ENCODE measurements at regions not wholly inside any gene's neighbourhood (a gene's known extent, or its start where the extent isn't known, plus 50 kb on each side); places are given as distances from the start of the nearest gene placed in this dataset.

- Mint-ChIP-seq H3K36me3 (ENCODE audit: low read depth) (no peaks in the 10 kb centered on the region), H3K27me3 (ENCODE audit: insufficient read depth) (peaks cover 1% of the 10 kb centered on the region), H3K4me1 (ENCODE audit: low read depth) (no peaks in the 10 kb centered on the region), H3K9me3 (no peaks in the 10 kb centered on the region), H3K27ac (no peak overlapping the region), H3K4me3 (no peak overlapping the region)
- no peak for TF ChIP-seq CTCF (IDR thresholded peaks at IDR 0.05)
- no peak for DNase-seq
Observed at GRCh38 chr12:92487138-92487485, 215.7 kb upstream of the PLEKHG7 start.

- Mint-ChIP-seq H3K4me3 (no peak overlapping the region), H3K9me3 (no peaks in the 10 kb centered on the region), H3K27me3 (ENCODE audit: insufficient read depth) (peaks cover 1% of the 10 kb centered on the region), H3K27ac (no peak overlapping the region), H3K4me1 (ENCODE audit: low read depth) (no peaks in the 10 kb centered on the region), H3K36me3 (ENCODE audit: low read depth) (no peaks in the 10 kb centered on the region)
- TF ChIP-seq CTCF (IDR thresholded peaks at IDR 0.05), result no peak
- DNase-seq, result no peak
Observed at GRCh38 chr12:92486443-92487137, 216.2 kb upstream of the PLEKHG7 start.

GRCh38 chr12:92485351-92486348, 217.1 kb upstream of the PLEKHG7 start:
- Mint-ChIP-seq H3K4me3 (no peak overlapping the region), H3K36me3 (ENCODE audit: low read depth) (no peaks in the 10 kb centered on the region), H3K4me1 (ENCODE audit: low read depth) (no peaks in the 10 kb centered on the region), H3K9me3 (no peaks in the 10 kb centered on the region), H3K27ac (no peak overlapping the region), H3K27me3 (ENCODE audit: insufficient read depth) (peaks cover 1% of the 10 kb centered on the region)
- no peak for TF ChIP-seq CTCF (IDR thresholded peaks at IDR 0.05)
- no peak for DNase-seq

GRCh38 chr12:92482599-92482998, 220.2 kb upstream of the PLEKHG7 start:
- no peak overlapping the region for H3K27ac Mint-ChIP-seq
- no peaks in the 10 kb centered on the region; the same call in none of the 2 replicates for H3K27me3 Mint-ChIP-seq (ENCODE audit: insufficient read depth)
- no peaks in the 10 kb centered on the region for H3K9me3 Mint-ChIP-seq
- DNase-seq, result no peak
- no peaks in the 10 kb centered on the region for H3K36me3 Mint-ChIP-seq (ENCODE audit: low read depth)
- H3K4me3 Mint-ChIP-seq, result no peak overlapping the region
- no peaks in the 10 kb centered on the region for H3K4me1 Mint-ChIP-seq (ENCODE audit: low read depth)
- TF ChIP-seq CTCF (IDR thresholded peaks at IDR 0.05), result no peak

- Mint-ChIP-seq H3K27ac (no peak overlapping the region), H3K9me3 (no peaks in the 10 kb centered on the region), H3K4me1 (ENCODE audit: low read depth) (no peaks in the 10 kb centered on the region), H3K27me3 (ENCODE audit: insufficient read depth) (no peaks in the 10 kb centered on the region; the same call in none of the 2 replicates), H3K36me3 (ENCODE audit: low read depth) (no peaks in the 10 kb centered on the region), H3K4me3 (no peak overlapping the region)
- no peak for TF ChIP-seq CTCF (IDR thresholded peaks at IDR 0.05)
- DNase-seq, result no peak
Observed at GRCh38 chr12:92481066-92481465, 221.7 kb upstream of the PLEKHG7 start.

Measured in HFFc6 (cell line).